Stimulated activated CD4-positive, alpha-beta T cell treated with anti-CD3 and anti-CD28 coated beads, Interleukin-4, amount 100 ng/mL, for 1 hour (primary cell): ENCODE measurements at regions not wholly inside any gene's neighbourhood (a gene's known extent, or its start where the extent isn't known, plus 50 kb on each side); places are given as distances from the start of the nearest gene placed in this dataset.

Experiments
- DNase-seq: peaks from one replicate; pipeline ENCODE4 v3.0.0-alpha.2; 2020

- no peak for DNase-seq
Measured at GRCh38 chr6:30806581-30807183, 62.3 kb upstream of the IER3 start.

GRCh38 chr6:30804333-30804732 lies 60.0 kb upstream of the IER3 start:
- no peak for DNase-seq

- no peak for DNase-seq
Measured at GRCh38 chr6:30802731-30803130, 58.4 kb upstream of the IER3 start.

DNA sequence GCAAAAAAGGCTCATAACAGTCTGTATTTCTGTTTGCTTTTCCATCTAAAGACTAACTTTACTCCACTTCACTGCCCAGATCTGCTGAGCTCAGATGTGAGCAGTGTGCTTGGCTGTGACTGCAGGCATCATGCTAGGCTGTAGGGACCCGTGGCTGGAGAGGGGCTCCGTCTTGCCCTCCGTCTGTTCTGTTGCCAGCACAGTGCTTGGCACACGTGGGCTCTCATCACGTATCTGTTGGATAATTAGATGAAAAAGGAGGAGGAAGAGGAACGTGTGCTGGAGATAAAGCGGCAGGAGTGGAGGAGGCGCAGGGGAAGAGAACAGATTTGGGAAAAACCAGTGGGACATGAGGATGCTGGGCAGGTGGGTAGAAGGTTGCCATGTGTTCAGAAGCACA lies 57.6 kb upstream of the IER3 start:
- DNase-seq, result no peak

- DNase-seq, result no peak
Measured at GRCh38 chr6:30800871-30801270, 56.5 kb upstream of the IER3 start.

DNA sequence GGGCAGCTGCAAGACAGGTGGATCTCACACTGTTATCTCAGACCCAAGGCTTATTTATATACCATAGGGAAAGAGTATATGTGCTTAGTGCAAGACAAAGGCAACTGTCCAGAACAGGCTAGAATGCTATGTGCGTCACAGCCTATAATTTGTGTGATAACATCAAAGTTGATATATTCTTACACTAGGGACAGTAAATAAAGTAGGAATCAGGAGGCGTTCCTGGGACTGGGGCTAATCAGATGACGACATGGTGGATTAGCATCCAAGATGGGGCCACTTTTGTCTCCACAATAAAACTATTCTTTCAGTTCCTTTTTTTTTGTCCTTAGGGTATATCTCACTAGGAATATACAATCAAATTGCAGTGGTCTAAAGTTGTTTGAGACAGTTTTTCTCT lies 54.9 kb upstream of the IER3 start:
- no peak for DNase-seq

DNA sequence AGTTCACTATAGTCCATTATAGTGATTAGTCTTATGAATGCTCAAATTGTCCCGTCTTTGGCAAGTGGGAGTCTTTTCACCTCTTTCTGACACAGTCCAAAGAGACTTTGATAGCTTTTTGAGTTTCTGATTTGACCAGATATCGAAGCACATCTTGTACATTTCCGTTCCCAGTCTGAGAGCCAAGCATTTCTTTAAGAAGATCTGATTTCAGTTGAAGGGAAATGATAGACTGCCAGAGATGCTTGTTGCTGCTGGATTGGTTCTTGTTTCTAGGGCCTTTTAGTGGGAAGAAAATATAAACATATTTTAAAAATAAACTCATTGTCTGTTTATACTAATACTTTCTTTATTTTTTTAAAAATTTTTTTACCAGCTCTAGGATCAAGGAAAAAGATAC lies 54.1 kb upstream of the IER3 start:
- no peak for DNase-seq

DNA sequence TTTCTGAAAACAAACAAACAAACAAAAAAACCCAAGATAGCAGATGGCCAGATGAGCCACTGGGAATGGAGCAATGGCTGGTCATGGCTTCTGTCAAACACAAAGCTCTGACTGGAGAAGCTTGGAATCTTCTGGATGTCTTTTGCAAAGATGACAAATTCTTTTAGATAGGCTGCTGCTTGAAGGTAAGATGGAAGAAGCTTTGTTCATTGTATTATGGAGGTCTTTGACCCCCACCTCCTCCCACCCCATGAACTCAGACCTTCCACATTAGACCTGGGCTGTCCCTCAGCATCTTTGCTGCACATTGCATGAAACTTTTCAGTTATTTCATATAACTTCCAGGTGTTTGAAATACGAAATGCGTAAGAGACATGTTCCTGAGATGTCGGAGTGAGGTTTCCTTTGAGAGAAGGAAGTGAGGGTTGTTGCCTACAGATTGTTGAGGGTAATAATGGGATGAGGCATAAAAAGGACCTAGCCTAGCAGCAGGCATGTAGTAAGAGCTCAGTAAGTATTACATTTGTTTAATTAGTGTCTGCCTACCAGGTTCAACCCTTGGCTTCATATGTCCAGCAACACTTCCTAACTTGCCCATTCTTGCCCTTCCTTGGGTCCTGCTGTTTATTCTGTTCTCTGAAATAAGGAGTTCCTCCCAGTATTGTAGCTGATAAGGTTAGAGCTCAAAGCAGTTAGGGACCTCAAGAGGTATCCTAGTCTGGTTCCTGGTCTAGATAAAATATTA lies 51.4 kb upstream of the IER3 start:
- no peak for DNase-seq
